HCT116 (cell line): ENCODE measurements at regions not wholly inside any gene's neighbourhood (a gene's known extent, or its start where the extent isn't known, plus 50 kb on each side); places are given as distances from the start of the nearest gene placed in this dataset.
"Not testable (repeated sequence)": the region's sequence is repeated elsewhere in the genome, so short reads cannot be mapped to it uniquely, and the experiment has no call there.

Source experiments
- ATAC-seq: fragments of 200-7000 bp; cut with Tn5 transposase; 2 replicates; pipeline ENCODE4 v1.9.1; 2020; ENCODE audit warnings: mild to moderate bottlenecking, moderate library complexity
- BruUV-seq: library from RNA; stranded (reverse); fragments of 400-500 nt; replicated peaks from 2 replicates; lab custom pipeline; 2021; lab: Mats Ljungman, UMichigan
- CTCF ChIA-PET: fragments of 300-600 bp; sonication (Branson Sonifier 250); formaldehyde crosslinking; loops from one replicate; lab custom pipeline; 2021; ENCODE audit warnings: antibody characterized with exemption; lab: Charles Lee
- POLR2A ChIA-PET: fragments of 300-600, 350-600 bp; sonication (Branson Sonifier 250); formaldehyde crosslinking; loops from one replicate; lab custom pipeline; 2021; ENCODE audit warnings: antibody characterized with exemption; lab: Charles Lee
- RAD21 ChIA-PET, 2 experiments: fragments of 300-600 bp; sonication (Branson Sonifier 250); formaldehyde crosslinking; loops; one replicate each; lab custom pipeline; 2023; ENCODE audit warnings: low total read pairs in 2 of 2; ENCODE audit not compliant: uncharacterized antibody in 2 of 2, unreplicated experiment in 2 of 2, low non-redundant PET in 1 of 2; lab: Charles Lee
- DNase-seq: peaks from one replicate; pipeline ENCODE4 v3.0.0-alpha.2; 2010; ENCODE audit warnings: low read depth, low spot score
- H2AFZ ChIP-seq: fragments of 200-600 bp; shearing (Covaris generic), sonication (generic); 2 replicates; pipeline ENCODE4 v1.6.1; 2017; ENCODE audit warnings: low read depth, mixed run types, mixed read lengths, antibody characterized with exemption, low read length; ENCODE audit not compliant: poor library complexity, severe bottlenecking
- H3K27ac ChIP-seq: 2 replicates; pipeline ENCODE4 v1.5.1; 2012; ENCODE audit warnings: low read depth, low read length
- H3K27me3 ChIP-seq: fragments of 200-600 bp; sonication (generic); 2 replicates; pipeline ENCODE4 v1.6.1; 2016; ENCODE audit warnings: mixed run types, low read length, mixed read lengths; ENCODE audit not compliant: insufficient read depth
- H3K36me3 ChIP-seq, 2 experiments: fragments of 200-500 bp in 1 of 2; fragments of 200-600 bp in 1 of 2; sonication (Bioruptor generic) in 1 of 2; sonication (generic) in 1 of 2; 2 replicates each; pipeline versions ENCODE4 v1.5.1 to v1.6.1; 2014 to 2016; ENCODE audit warnings: low read length in 2 of 2, inconsistent platforms in 1 of 2, mixed read lengths in 1 of 2, mixed run types in 1 of 2; ENCODE audit not compliant: insufficient read depth in 2 of 2, control insufficient read depth in 1 of 2
- H3K4me1 ChIP-seq, 2 experiments: fragments of 200-600 bp in 1 of 2; sonication (generic) in 1 of 2; 2 replicates each; pipeline versions ENCODE4 v1.5.1 to v1.6.1; 2012 to 2017; ENCODE audit warnings: low read length in 2 of 2, inconsistent platforms in 1 of 2, mild to moderate bottlenecking in 1 of 2, mixed read lengths in 1 of 2, mixed run types in 1 of 2, moderate library complexity in 1 of 2; ENCODE audit not compliant: insufficient read depth in 2 of 2, control insufficient read depth in 1 of 2
- H3K4me2 ChIP-seq: fragments of 200-600 bp; sonication (generic); 2 replicates; pipeline ENCODE4 v1.6.1; 2017; ENCODE audit warnings: mixed run types, low read length, mixed read lengths
- H3K4me3 ChIP-seq, 2 experiments: fragments of 200-600 bp in 1 of 2; sonication (generic) in 1 of 2; replicated peaks in 1 of 2; 2 replicates each; pipeline ENCODE4 v1.5.1; 2011 to 2016; ENCODE audit warnings: low read length in 2 of 2, control low read depth in 1 of 2, low read depth in 1 of 2, mild to moderate bottlenecking in 1 of 2, mixed read lengths in 1 of 2, mixed run types in 1 of 2
- H3K79me2 ChIP-seq: fragments of 200-600 bp; sonication (generic); 2 replicates; pipeline ENCODE4 v1.6.1; 2017; ENCODE audit warnings: mild to moderate bottlenecking, mixed run types, low read length, moderate library complexity, mixed read lengths; ENCODE audit not compliant: insufficient read depth
- H3K9ac ChIP-seq: fragments of 200-600 bp; sonication (generic); 2 replicates; pipeline ENCODE4 v1.6.1; 2016; ENCODE audit warnings: low read length, mixed read lengths
- H3K9me2 ChIP-seq: fragments of 200-600 bp; sonication (generic), shearing (Covaris generic); 2 replicates; pipeline ENCODE4 v1.6.1; 2017; ENCODE audit warnings: mixed run types, mild to moderate bottlenecking, moderate library complexity; ENCODE audit not compliant: insufficient read depth
- H3K9me3 ChIP-seq, 2 experiments: fragments of 200-500 bp in 1 of 2; fragments of 200-600 bp in 1 of 2; sonication (Bioruptor generic) in 1 of 2; sonication (generic) in 1 of 2; 2 replicates each; pipeline ENCODE4 v1.6.1; 2014 to 2017; ENCODE audit warnings: low read length in 2 of 2, mixed read lengths in 2 of 2, inconsistent platforms in 1 of 2, low read depth in 1 of 2, mild to moderate bottlenecking in 1 of 2, mixed run types in 1 of 2, moderate library complexity in 1 of 2; ENCODE audit not compliant: control insufficient read depth in 1 of 2, insufficient read depth in 1 of 2
- H4K20me1 ChIP-seq: fragments of 200-600 bp; sonication (generic), shearing (Covaris generic); 2 replicates; pipeline ENCODE4 v1.6.1; 2017; ENCODE audit warnings: mixed run types, mild to moderate bottlenecking, moderate library complexity; ENCODE audit not compliant: insufficient read depth
- MAX ChIP-seq: IDR thresholded peaks from 2 replicates; pipeline ENCODE4 v1.6.1; 2012
- REST ChIP-seq: IDR thresholded peaks from 2 replicates; pipeline ENCODE4 v1.6.1; 2012; ENCODE audit warnings: low read depth
- TCF7L2 ChIP-seq: IDR thresholded peaks from 2 replicates; pipeline ENCODE4 v1.7.0; 2011; ENCODE audit warnings: borderline replicate concordance, inconsistent platforms; ENCODE audit not compliant: insufficient read depth, insufficient read length; ENCODE audit errors: extremely low read depth
- ZBTB33 ChIP-seq: IDR thresholded peaks from 2 replicates; pipeline ENCODE4 v1.6.1; 2011; ENCODE audit warnings: mild to moderate bottlenecking, low read length, moderate library complexity; ENCODE audit not compliant: insufficient replicate concordance; ENCODE audit errors: extremely low read depth
- ZFX ChIP-seq: fragments of 450-650 bp; IDR thresholded peaks from 2 replicates; pipeline ENCODE4 v1.6.1; 2017
- intact Hi-C: fragments of 100-400 bp; cut with micrococcal nuclease; formaldehyde crosslinking; loops from 2 replicates; pipeline ENCODE4 v1.10.0; 2022

- POLR2A ChIA-PET, H3K4me2 ChIP-seq, H4K20me1 ChIP-seq, H3K9me3 ChIP-seq, H3K36me3 ChIP-seq, intact Hi-C loops, H3K4me1 ChIP-seq, RAD21 ChIA-PET, ATAC-seq, H3K4me3 ChIP-seq, BruUV-seq, H3K27me3 ChIP-seq, DNase-seq, H2AFZ ChIP-seq, CTCF ChIA-PET, H3K9ac ChIP-seq, H3K9me2 ChIP-seq, H3K79me2 ChIP-seq, H3K27ac ChIP-seq: not testable (repeated sequence)
Measured at GRCh38 chr3:87538722-87539121, 262.3 kb upstream of the POU1F1 start.

GRCh38 chr3:87509401-87509800 lies 233.0 kb upstream of the POU1F1 start:
- no peaks in the 10 kb centered on the region for H3K79me2 ChIP-seq
- ChIA-PET RAD21 (no interaction called here), CTCF (no interaction called here), POLR2A (no interaction called here)
- no peaks in the 10 kb centered on the region for H3K27me3 ChIP-seq
- no peaks in the 10 kb centered on the region for H3K9me2 ChIP-seq
- intact Hi-C loops: loop anchor here (10.0 kb wide), 2 partner anchors 495 to 605 kb away; no protein-coding TSS in a partner anchor
- no peak overlapping the region for H3K27ac ChIP-seq
- no peak overlapping the region for H3K4me3 ChIP-seq
- no peaks in the 10 kb centered on the region for H3K4me1 ChIP-seq
- no peak for TF ChIP-seq MAX
- TF ChIP-seq ZFX: no peak
- no peak for TF ChIP-seq REST
- no peak for TF ChIP-seq TCF7L2
- no peak for TF ChIP-seq ZBTB33
- ATAC-seq (no peak), DNase-seq (no peak)
- no peak overlapping the region for H3K4me2 ChIP-seq
- no peaks in the 10 kb centered on the region for H3K36me3 ChIP-seq
- H2AFZ ChIP-seq: no peak overlapping the region
- H3K9me3 ChIP-seq: no peaks in the 10 kb centered on the region
- BruUV-seq: no TSS peak
- H3K9ac ChIP-seq: no peak overlapping the region
- no peaks in the 10 kb centered on the region; the same call in 1 of the 2 replicates for H4K20me1 ChIP-seq
